CD4-positive, alpha-beta T cell treated with Interleukin-2 at 100 ng/mL for 4 hours (primary cell): ENCODE measurements at regions not wholly inside any gene's neighbourhood (a gene's known extent, or its start where the extent isn't known, plus 50 kb on each side); places are given as distances from the start of the nearest gene placed in this dataset.
"Not testable (repeated sequence)": the region's sequence is repeated elsewhere in the genome, so short reads cannot be mapped to it uniquely, and the experiment has no call there.

Experiments
- DNase-seq: peaks from one replicate; pipeline ENCODE4 v3.0.0-alpha.2; 2020; ENCODE audit warnings: low spot score

DNA sequence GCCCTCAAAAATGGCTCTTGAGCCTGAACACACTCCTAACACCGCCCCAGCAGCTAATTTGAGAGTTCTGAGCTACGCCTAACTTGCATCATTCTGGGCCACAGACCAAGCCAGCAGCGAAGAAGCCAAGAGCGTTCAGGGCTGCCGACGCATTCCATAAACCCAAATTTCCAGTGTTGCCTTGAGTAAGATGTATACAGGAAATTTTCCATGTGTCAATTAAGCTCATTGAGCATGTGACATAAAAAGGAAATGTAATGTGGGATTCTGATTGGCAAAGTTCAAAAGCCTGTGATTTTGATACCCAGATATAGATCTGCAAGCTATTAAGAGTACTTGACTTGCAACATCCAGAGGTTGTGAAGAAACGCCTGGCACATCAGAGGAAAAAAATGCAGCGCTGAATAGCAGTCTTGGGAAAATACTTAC is 148.6 kb upstream of the NR2F2 start:
- no peak for DNase-seq

DNA sequence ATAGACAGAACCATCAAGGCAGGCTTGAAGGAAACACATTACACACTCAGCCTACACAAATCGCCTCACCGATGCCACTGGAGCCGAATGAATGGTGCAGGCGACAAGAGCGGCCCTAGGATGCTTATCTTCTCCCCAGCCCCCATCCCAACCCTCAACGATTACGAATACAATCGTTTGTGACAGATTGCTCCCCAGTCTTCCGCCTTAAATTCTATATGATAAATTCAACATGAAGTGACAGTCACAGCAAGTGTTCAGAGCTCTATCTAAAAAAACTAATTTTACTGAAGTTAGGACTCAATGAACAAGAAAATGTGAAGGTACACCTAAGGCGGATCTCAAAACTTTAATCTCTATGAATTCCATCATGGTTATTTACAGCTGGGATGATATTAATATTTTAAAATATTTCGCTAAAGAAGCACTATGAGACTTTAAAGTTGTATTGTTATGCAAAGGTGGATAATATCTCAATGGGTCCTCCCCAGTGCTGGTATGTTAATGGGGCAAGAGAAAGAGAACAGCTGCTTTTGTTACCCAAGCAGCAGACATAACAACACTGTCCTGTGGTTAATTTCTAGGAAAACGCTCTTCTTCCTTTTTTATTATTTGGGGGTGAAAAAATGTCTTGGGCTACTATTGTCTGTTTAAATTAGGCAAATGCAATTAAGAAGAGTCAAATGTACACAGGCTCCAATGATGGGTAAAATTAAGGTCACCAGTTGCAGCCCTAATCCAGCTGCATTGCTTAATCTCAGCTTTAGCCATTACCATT is 147.6 kb upstream of the NR2F2 start:
- DNase-seq, result no peak

GRCh38 chr15:96183514-96183850 is 147.0 kb upstream of the NR2F2 start:
- no peak for DNase-seq

GRCh38 chr15:96183867-96184266 is 146.6 kb upstream of the NR2F2 start:
- no peak for DNase-seq

GRCh38 chr15:96184297-96184696 is 146.2 kb upstream of the NR2F2 start:
- DNase-seq, result no peak

GRCh38 chr15:96186105-96186504 is 144.4 kb upstream of the NR2F2 start:
- DNase-seq, result no peak

- DNase-seq, result no peak
Measured at GRCh38 chr15:96187341-96188305, 142.9 kb upstream of the NR2F2 start.

DNA sequence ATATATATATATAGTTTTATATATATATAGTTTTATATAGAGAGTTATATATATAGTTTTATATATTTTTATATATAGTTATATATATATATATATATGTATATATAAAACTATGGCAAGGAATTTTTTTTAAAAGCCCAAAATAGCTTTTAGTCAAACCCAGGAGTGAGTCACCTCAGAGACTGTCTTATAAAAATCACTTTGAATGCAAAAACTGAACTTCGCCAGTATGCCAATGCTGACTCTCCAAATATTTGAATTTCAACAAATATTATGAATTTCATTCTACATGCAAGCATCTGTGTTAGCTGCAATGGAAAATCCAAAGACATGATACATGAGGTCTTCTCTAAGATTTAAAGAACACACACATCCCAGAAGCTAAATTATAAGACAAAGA is 132.8 kb upstream of the NR2F2 start:
- DNase-seq, result no peak

- no peak for DNase-seq
Measured at GRCh38 chr15:96199111-96199510, 131.4 kb upstream of the NR2F2 start.

DNA sequence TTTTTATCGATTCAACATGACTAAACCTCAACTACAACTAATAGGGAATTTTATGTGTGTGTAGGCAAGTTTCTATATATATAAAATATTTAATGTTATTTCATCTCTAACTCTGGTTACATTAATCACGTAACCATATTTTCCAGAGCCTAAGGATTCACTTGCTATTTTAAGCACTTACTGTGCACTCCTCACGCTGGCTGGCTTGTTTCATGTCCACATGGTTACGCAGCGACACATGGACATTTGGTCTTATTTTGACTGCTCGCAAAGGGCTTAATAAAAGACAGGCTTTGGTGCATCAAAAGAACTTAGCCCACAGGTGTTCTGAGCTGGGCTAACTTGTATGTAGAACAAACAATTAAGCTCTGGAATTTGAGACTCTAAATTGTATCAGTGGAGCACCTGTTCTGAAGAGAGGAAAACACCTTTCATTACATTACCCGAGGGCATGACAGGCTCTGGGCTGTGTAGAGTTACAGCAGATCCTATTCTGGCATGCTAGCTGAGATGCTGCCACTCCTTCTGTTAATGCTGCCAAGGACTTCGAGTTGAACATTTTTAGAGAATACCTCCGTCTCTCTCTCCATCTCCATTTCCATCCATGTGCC is 130.0 kb upstream of the NR2F2 start:
- no peak for DNase-seq

DNA sequence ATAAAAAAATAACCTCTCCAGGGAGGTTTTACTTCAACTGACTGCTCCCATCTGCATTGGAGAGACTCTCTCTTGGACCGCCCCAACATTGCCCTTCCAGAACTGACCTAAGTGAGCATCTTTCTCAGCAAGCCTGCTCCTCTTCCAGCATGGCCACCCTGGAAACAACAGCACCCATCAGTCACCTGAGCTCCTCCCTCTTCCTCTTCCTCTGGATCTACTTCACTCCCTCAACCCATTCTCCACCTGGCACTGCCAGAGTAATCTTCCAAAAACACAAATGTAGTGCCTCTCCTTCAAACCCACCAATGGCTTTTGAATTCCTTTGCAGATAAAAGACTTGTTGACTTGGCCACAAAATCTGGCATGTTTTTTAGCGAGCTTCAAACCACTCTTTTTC is 128.8 kb upstream of the NR2F2 start:
- no peak for DNase-seq

- not testable (repeated sequence) for DNase-seq
Measured at GRCh38 chr15:96205588-96205987, 124.9 kb upstream of the NR2F2 start.

DNA sequence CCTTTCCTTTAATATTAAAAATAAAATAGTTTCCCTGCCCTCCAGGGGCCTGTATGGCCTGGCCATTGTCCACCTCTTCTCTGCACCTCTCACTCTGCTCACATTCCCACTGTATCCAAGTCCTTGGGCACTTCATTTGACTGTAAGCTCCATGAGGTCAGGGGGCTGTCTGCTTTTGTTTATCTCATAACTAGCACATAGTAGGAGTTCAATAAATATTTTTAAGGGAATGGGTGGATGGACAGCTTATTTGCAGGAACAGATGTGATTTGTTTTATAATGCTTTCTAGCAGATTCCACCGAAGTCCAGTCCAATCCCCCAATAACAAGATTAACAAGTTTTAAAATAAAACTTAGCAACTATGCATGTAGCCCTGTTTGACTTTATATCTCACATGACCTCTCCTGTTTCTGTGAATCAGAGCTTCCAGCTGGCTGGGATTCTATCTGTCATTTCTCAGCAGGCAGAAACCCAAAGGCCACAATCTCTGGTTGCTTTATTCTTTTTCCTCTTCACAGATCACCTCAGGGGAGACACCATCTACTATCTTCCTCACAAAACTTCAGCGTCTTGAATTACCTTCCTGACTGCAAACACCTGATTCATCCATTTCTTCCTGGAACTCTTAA is 123.0 kb upstream of the NR2F2 start:
- DNase-seq, result no peak

- no peak for DNase-seq
Measured at GRCh38 chr15:96209285-96209735, 121.2 kb upstream of the NR2F2 start.

DNA sequence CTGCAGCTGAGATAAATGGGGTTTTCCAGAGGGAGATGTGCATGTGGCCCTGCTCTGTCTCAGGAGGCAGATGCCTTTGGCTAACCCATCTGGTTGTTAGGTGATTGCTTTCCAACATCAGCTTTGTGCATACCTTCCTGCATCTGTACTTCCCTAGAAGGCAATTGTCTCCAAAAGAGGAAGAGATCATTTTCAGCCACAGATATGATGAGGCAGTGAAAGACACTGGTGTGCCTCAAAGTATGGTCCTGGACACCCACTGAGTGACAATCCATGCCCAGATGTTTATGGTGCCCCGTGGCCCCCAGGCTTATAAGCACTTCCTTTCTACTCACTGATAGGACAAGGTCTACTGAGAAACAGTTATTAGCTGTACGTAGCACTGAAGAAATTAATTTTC is 117.5 kb upstream of the NR2F2 start:
- no peak for DNase-seq

DNA sequence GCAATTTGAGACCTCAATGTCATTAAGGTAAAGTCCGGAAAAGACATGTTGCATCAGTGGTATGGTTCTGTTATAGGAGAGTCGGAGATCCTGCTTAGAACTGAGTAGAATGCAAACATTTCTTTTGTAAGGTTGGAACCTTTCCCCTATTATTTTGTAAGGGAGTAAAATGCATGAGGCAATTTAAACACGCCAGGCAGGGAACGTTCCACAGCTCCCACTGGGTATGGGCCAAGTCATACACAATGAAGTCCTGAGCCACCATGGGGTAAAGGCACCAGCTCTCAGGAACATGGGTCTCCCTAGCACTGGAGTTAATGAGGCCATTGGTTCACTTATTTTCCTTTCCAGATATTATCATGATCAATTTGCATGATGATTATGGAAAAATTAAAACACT is 116.6 kb upstream of the NR2F2 start:
- no peak for DNase-seq

DNA sequence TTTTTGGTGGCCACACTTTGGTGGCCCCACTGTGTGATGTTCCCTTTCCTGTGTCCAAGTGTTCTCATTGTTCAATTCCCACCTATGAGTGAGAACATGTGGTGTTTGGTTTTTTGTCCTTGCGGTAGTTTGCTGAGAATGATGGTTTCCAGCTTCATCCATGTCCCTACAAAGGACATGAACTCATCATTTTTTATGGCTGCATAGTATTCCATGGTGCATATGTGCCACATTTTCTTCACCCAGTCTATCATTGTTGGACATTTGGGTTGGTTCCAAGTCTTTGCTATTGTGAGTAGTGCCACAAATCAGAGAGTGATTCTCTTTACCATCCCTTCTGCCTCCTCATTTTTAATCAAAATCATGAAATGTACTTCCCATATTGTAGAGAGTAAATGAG is 114.0 kb upstream of the NR2F2 start:
- DNase-seq, result not testable (repeated sequence)

DNA sequence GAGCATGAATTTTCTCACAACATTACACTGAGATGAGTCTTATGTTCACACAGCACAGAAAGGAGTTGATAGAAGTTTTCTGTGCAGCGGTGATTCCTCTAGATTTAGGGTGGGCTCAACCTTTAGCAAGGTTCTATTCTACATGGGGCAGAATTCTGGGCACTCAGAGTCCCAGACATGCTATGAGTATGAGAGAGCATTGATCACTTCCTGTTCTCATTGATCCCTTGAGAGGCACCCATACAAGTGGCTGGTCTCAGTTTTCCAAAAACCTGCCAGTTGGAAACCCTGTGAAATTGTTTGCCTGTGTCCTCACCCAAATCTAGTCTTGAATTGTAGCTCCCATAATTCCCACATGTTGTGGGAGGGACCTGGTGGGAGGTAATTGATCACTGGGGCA is 112.5 kb upstream of the NR2F2 start:
- DNase-seq, result no peak

GRCh38 chr15:96218623-96219455 is 111.7 kb upstream of the NR2F2 start:
- no peak for DNase-seq

GRCh38 chr15:96219681-96220080 is 110.8 kb upstream of the NR2F2 start:
- no peak for DNase-seq

- no peak for DNase-seq
Measured at GRCh38 chr15:96220657-96221056, 109.8 kb upstream of the NR2F2 start.
